ENCODE measurements at regions not wholly inside any gene's neighbourhood (a gene's known extent, or its start where the extent isn't known, plus 50 kb on each side); places are given as distances from the start of the nearest gene placed in this dataset.

DNA sequence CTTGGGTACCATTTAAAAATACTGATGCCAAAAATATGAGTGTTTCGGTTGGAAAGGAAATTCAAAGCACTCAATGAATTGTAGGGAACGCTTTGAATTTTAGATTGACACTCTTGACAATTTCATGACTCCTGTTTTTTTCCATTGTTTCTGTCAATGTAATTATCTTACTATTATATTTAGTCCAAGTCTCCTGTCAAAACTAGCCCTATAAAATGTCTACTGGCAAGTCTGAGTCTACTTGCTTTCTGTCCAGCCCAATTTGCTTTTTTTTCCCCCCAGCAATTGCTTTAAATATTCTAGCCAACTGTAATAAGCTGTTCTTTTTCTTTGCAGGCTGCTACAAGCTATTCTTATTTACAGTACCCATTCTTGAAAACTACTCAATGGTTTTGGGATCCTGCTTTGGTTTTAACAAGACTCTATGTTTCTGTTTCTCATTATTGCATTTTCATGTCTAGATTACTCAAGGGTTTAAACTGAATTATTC, 1103.9 kb upstream of the GJE1 start:
- Mint-ChIP-seq H3K27me3 (ENCODE audit: insufficient read depth) (no peaks in the 10 kb centered on the region), H3K4me3 (no peak overlapping the region), H3K9me3 (0 out of 2 replicates have a peak, but pooled peaks cover 3% of the 10 kb centered on the region), H3K36me3 (ENCODE audit: low read depth) (no peaks in the 10 kb centered on the region), H3K27ac (no peak overlapping the region), H3K4me1 (ENCODE audit: low read depth) (peaks cover 31% of the 10 kb centered on the region)
- TF ChIP-seq, protein P1, sequence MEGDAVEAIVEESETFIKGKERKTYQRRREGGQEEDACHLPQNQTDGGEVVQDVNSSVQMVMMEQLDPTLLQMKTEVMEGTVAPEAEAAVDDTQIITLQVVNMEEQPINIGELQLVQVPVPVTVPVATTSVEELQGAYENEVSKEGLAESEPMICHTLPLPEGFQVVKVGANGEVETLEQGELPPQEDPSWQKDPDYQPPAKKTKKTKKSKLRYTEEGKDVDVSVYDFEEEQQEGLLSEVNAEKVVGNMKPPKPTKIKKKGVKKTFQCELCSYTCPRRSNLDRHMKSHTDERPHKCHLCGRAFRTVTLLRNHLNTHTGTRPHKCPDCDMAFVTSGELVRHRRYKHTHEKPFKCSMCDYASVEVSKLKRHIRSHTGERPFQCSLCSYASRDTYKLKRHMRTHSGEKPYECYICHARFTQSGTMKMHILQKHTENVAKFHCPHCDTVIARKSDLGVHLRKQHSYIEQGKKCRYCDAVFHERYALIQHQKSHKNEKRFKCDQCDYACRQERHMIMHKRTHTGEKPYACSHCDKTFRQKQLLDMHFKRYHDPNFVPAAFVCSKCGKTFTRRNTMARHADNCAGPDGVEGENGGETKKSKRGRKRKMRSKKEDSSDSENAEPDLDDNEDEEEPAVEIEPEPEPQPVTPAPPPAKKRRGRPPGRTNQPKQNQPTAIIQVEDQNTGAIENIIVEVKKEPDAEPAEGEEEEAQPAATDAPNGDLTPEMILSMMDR (IDR thresholded peaks at IDR 0.05) = no peak
- no peak for DNase-seq

DNA sequence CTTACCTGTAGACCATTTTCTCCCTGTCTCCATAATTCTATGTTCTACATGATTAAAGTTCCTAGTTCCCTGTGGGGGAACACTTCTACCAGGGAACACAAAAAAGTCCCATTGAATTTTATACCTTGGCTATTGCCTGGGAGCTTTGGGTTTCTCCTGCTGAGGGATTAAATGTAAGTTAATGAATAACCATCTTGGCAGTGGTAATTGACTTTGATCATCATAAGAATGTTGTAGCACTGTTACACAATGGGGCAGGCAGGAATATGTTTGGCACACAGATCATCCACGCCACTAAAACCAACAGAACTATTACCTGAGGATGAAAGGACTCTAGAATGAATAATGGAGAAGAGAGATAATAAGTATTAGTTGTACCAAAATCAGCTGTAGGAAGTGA, 1106.2 kb upstream of the GJE1 start:
- H3K27ac Mint-ChIP-seq = no peak overlapping the region
- TF ChIP-seq, protein P1 (IDR thresholded peaks at IDR 0.05) = no peak
- no peak overlapping the region for H3K4me3 Mint-ChIP-seq
- 0 out of 2 replicates have a peak, but pooled peaks cover 3% of the 10 kb centered on the region for H3K9me3 Mint-ChIP-seq
- peaks cover 17% of the 10 kb centered on the region for H3K4me1 Mint-ChIP-seq (ENCODE audit: low read depth)
- peaks cover 6% of the 10 kb centered on the region; the same call in 1 of the 2 replicates for H3K36me3 Mint-ChIP-seq (ENCODE audit: low read depth)
- no peak for DNase-seq
- no peaks in the 10 kb centered on the region for H3K27me3 Mint-ChIP-seq (ENCODE audit: insufficient read depth)

DNA sequence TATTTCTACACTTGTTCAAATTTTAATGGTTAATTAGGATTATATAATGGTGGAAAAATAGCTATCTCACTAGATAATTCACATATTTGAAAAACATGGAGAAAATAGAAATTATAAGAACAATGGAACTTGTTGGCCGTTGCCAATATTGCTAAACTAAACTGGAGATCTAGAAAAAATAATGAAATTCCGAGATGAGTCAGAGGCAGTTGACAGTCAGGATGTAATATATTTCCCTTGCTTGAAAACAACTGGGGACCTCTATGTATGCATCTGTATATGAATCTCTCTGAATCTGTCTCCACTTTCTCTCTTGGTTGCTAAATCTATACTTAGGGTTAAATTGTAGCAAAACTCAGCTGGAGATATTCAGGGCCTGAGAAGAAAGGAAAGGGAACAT, 1108.2 kb upstream of the GJE1 start:
- no peak overlapping the region for H3K4me3 Mint-ChIP-seq
- no peaks in the 10 kb centered on the region for H3K27me3 Mint-ChIP-seq (ENCODE audit: insufficient read depth)
- H3K36me3 Mint-ChIP-seq (ENCODE audit: low read depth) = peaks cover 6% of the 10 kb centered on the region; the same call in 1 of the 2 replicates
- 0 out of 2 replicates have a peak, but pooled peaks cover 3% of the 10 kb centered on the region for H3K9me3 Mint-ChIP-seq
- no peak for DNase-seq
- TF ChIP-seq, protein P1 (IDR thresholded peaks at IDR 0.05) = no peak
- H3K4me1 Mint-ChIP-seq (ENCODE audit: low read depth) = peaks cover 17% of the 10 kb centered on the region
- no peak overlapping the region for H3K27ac Mint-ChIP-seq

DNA sequence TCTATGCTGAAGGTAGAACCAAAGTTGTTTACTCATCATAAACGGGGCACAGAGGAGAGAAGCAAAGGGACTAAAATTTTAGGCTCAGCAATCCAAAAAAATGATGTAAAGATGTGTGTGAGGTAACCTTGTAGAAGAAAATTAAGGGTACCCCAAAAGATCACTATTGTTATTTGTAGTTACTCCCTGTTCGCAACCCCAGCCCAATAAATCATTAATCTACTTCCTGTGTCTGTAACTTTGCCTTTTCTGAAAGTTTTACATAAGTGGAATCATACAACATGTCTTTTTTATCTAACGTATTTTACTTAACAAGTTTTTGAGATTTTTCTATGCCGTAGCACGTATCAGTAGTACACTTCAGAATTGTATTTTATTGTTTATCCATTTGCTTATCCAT, 1114.8 kb upstream of the GJE1 start:
- peaks cover 10% of the 10 kb centered on the region for H3K36me3 Mint-ChIP-seq (ENCODE audit: low read depth)
- H3K27ac Mint-ChIP-seq = no peak overlapping the region
- H3K4me1 Mint-ChIP-seq (ENCODE audit: low read depth) = no peaks in the 10 kb centered on the region; the same call in 1 of the 2 replicates
- no peak overlapping the region for H3K4me3 Mint-ChIP-seq
- no peaks in the 10 kb centered on the region; the same call in 1 of the 2 replicates for H3K27me3 Mint-ChIP-seq (ENCODE audit: insufficient read depth)
- DNase-seq = no peak
- H3K9me3 Mint-ChIP-seq = no peaks in the 10 kb centered on the region; the same call in 1 of the 2 replicates
- TF ChIP-seq, protein P1 (IDR thresholded peaks at IDR 0.05) = no peak

DNA sequence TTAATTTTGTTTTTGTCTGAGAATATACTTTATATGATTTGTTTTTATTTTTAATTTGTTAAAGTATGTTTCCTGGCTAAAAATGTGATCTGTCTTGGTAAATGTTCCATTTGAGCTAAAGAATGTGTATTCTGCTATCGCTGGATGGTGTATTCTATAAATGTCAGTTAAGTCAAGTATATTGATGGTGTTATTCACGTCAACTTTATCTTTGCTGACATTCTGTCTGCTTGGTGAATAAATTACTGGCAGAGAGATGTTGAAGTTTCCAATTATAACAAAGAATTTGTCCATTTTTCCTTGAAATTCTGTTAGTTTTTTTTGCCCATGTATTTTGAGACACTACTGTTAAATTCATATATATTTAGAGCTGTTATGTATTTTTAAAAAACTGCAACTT, 1131.8 kb upstream of the GJE1 start:
- TF ChIP-seq, protein P1 (IDR thresholded peaks at IDR 0.05) = no peak
- H3K36me3 Mint-ChIP-seq (ENCODE audit: low read depth) = no peaks in the 10 kb centered on the region
- H3K4me3 Mint-ChIP-seq = no peak overlapping the region
- no peak overlapping the region for H3K27ac Mint-ChIP-seq
- H3K4me1 Mint-ChIP-seq (ENCODE audit: low read depth) = no peaks in the 10 kb centered on the region
- no peaks in the 10 kb centered on the region for H3K27me3 Mint-ChIP-seq (ENCODE audit: insufficient read depth)
- DNase-seq = no peak
- no peaks in the 10 kb centered on the region for H3K9me3 Mint-ChIP-seq

All from HFFc6 (cell line).